ENCODE measurements at regions not wholly inside any gene's neighbourhood (a gene's known extent, or its start where the extent isn't known, plus 50 kb on each side); places are given as distances from the start of the nearest gene placed in this dataset.

DNA sequence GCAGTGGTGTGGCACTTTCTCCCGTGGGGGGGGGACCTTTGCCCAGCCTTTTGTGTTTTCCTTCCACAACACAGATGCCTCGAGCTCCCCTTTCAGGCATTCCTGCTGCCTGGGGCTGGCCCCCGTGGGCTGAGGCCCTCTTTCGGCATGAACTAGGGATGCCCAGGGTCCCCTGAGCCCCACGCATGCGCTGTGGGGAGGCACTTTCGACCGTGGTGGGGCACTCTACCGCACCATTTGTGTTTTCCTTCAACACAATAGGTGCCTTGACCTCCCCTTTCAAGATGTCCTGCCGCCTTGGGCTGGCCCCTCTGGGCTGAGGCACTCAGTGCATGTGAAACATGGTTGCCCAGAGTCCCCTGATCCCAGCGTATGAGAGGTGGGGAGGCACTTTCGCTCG is 363.7 kb downstream of the ALG10 start:
- no peak for DNase-seq (ENCODE audit: low read depth)
- no peak for FAIRE-seq
- Histone ChIP-seq H3K36me3 (ENCODE audit: control insufficient read depth, insufficient read depth, low read length) (no peaks in the 10 kb centered on the region), H3K27me3 (ENCODE audit: control insufficient read depth, insufficient read depth, low read length) (no peaks in the 10 kb centered on the region), H3K4me3 (ENCODE audit: low read depth, low read length) (no peak overlapping the region)
- TF ChIP-seq, protein P1, sequence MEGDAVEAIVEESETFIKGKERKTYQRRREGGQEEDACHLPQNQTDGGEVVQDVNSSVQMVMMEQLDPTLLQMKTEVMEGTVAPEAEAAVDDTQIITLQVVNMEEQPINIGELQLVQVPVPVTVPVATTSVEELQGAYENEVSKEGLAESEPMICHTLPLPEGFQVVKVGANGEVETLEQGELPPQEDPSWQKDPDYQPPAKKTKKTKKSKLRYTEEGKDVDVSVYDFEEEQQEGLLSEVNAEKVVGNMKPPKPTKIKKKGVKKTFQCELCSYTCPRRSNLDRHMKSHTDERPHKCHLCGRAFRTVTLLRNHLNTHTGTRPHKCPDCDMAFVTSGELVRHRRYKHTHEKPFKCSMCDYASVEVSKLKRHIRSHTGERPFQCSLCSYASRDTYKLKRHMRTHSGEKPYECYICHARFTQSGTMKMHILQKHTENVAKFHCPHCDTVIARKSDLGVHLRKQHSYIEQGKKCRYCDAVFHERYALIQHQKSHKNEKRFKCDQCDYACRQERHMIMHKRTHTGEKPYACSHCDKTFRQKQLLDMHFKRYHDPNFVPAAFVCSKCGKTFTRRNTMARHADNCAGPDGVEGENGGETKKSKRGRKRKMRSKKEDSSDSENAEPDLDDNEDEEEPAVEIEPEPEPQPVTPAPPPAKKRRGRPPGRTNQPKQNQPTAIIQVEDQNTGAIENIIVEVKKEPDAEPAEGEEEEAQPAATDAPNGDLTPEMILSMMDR (IDR thresholded peaks at IDR 0.05; ENCODE audit: insufficient read depth, low read length, severe bottlenecking) = no peak

DNA sequence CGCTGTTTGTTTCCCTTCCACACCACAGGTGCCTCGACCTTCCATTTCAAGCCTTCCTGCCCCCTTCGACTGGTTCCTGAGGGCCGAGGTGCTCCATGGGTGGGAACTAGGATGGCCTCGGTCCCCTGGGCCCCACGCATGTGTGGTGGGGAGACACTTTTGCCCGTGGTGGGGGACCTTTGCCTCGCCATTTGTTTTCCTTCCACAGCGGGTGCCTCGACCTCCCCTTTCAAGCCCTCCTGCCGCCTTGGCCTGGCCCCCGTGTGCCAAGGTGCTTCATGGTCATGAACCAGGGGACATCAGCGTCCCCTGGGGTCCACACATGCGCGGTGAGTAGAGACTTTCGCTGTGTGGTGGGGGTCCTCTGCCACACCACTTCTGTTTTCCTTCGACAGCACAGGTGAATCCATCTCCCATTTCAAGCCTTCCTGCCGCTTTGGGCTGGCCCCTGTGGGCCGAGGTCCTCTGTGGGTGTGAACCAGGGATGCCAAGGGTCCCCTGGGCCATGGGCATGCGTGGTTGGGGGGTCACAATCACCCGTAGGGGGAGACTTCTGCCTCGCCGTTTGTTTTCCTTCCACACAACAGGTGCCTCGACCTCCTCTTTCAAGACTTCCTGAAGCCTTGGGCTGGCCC is 364.4 kb downstream of the ALG10 start:
- no peaks in the 10 kb centered on the region for H3K27me3 ChIP-seq (ENCODE audit: control insufficient read depth, insufficient read depth, low read length)
- DNase-seq (ENCODE audit: low read depth) (no peak), FAIRE-seq (no peak)
- no peaks in the 10 kb centered on the region for H3K36me3 ChIP-seq (ENCODE audit: control insufficient read depth, insufficient read depth, low read length)
- TF ChIP-seq, protein P1 (IDR thresholded peaks at IDR 0.05; ENCODE audit: insufficient read depth, low read length, severe bottlenecking) = no peak
- H3K4me3 ChIP-seq (ENCODE audit: low read depth, low read length) = no peak overlapping the region

DNA sequence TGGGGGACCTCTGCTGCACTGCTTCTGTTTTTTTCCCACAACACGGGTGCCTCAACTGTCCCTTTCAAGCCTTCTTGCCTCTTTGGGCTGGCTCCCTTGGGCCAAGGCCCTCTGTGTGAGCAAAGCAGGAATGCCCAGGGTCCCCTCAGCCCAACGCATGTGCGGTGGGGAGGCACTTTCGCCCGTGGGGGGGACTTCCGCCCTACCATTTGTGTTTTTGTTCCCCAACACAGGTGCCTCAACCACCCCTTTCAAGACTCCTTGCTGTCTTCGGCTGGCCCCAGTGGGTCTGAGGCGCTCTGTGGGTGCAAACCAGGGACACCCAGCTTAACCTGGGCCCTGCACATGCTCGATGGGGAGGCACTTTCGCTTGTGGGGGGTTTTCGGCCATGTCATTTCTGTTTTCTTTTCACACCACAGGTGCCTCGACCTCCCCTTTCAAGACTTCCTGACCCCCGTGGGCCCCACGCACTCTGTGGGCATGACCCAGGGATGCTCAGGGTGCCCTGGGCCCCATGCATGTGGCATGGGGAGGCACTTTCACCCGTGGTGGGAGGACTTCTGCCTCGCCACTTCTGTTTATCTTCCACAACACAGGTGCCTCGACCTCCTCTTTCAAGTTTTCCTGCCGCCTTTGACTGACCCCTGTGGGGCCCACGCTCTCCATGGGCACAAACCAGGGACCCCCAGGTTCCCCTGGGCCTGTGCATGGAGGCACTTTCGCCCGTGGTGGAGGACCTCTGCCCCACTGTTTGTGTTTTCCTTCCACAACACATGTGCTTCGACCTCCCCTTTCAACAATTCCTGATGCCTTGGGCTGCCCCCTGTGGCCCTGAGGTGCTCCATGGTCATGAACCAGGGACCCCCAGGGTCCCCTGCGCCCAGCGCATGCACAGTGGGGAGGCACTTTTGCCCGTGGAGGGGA is 365.7 kb downstream of the ALG10 start:
- no peak for FAIRE-seq
- TF ChIP-seq, protein P1 (IDR thresholded peaks at IDR 0.05; ENCODE audit: insufficient read depth, low read length, severe bottlenecking) = no peak
- H3K4me3 ChIP-seq (ENCODE audit: low read depth, low read length) = no peak overlapping the region

DNA sequence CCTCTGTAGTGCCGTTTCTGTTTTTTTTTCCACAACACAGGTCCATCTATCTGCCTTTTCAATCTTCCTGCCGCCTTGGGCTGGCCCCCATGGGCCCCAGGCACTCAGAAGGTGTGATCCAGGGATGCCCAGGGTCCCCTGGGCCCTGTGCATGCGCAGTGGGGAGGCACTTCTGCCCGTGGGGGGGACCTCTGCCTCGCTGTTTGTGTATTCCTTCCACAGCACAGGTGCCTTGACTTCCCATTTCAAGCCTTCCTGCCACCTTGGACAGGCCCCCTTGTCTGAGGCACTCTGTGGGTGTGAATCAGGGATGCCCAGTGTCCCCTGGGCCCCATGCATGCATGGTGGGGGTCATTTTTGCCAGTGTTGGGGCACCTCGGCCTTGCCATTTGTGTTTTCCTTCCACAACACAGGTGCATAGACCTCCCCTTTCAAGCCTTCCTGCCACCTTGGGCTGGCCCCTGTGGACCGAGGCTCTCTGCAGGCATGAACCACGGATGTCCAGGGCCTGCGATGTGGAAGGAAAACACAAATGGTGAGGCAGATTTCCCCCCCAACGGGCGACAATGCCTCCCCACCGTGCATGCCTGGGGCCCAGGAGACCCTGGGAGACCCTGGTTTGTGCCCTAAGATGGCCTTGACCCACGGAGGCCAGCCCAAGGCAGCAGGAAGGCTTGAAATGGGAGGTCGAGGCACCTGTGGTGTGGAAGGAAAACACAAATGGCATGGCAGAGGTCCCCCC is 366.5 kb downstream of the ALG10 start:
- no peaks in the 10 kb centered on the region for H3K27me3 ChIP-seq (ENCODE audit: control insufficient read depth, insufficient read depth, low read length)
- DNase-seq (ENCODE audit: low read depth) = no peak
- TF ChIP-seq, protein P1 (IDR thresholded peaks at IDR 0.05; ENCODE audit: insufficient read depth, low read length, severe bottlenecking) = no peak

More for the DNA sequence above, 365.7 kb downstream of the ALG10 start:
- H3K27me3 ChIP-seq (ENCODE audit: control insufficient read depth, insufficient read depth, low read length) = no peaks in the 10 kb centered on the region
- no peak for DNase-seq (ENCODE audit: low read depth)
- H3K36me3 ChIP-seq (ENCODE audit: control insufficient read depth, insufficient read depth, low read length) = no peaks in the 10 kb centered on the region

DNA sequence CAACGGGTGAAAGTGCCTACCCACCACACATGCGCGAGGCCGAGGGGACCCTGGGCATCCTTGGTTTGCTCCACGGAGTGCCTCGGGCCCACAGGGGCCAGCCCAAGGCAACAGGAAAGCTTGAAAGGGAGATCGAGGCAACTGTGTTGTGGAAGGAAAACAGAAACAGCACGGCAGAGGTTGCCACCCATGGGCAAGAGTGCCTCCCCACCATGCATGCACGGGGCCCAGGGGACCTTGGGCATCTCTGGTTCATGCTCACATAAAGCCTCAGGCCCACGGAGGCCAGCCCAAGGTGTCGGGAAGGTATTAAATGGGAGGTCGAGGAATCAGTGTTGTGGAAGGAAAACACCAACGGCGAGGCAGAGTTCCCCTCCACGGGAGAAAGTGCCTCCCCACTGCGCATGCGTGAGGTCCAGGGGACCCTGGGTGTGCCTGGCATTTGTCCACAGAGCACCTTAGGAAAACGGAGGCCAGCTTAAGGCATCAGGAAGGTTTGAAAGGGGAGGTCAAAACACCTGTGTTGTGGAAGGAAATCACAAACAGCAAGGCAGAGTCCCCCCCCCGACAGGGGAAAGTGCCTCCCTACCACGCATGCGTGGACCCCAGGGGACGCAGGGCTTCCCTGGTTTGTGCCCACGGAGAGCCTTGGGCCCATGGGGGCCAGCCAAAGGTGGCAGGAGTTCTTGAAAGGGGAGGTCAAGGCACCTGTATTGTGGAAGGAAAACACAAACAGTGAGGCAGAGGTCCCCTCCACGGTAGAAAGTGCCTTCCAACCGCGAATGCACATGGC is 367.3 kb downstream of the ALG10 start:
- no peak for DNase-seq (ENCODE audit: low read depth)
- H3K4me3 ChIP-seq (ENCODE audit: low read depth, low read length) = no peak overlapping the region
- H3K27me3 ChIP-seq (ENCODE audit: control insufficient read depth, insufficient read depth, low read length) = no peaks in the 10 kb centered on the region
- no peak for FAIRE-seq
- H3K36me3 ChIP-seq (ENCODE audit: control insufficient read depth, insufficient read depth, low read length) = no peaks in the 10 kb centered on the region
- TF ChIP-seq, protein P1 (IDR thresholded peaks at IDR 0.05; ENCODE audit: insufficient read depth, low read length, severe bottlenecking) = no peak

More for the DNA sequence above, 366.5 kb downstream of the ALG10 start:
- FAIRE-seq = no peak
- no peak overlapping the region for H3K4me3 ChIP-seq (ENCODE audit: low read depth, low read length)
- H3K36me3 ChIP-seq (ENCODE audit: control insufficient read depth, insufficient read depth, low read length) = no peaks in the 10 kb centered on the region
